ENCODE measurements at regions not wholly inside any gene's neighbourhood (a gene's known extent, or its start where the extent isn't known, plus 50 kb on each side); places are given as distances from the start of the nearest gene placed in this dataset.

DNA sequence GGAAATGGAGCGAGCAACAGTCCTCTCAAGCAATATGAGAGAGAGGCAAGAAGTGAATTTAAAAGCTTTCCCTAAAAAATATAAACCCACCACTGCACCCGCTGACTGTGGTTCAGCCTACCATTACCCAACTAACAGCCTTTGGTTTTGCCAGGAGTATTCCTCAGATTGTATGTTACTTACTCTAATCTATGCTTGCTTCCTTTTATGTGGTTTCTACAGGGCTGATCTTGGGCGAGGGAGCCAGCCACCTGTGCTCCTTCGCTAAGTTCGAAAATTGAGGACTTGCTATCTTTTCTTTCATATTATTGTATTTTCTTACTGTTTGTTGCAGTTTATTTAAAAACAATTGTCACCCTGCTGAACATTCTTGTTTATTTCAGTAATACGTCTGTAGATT lies 101.1 kb downstream of the DDX53 start:
- Histone ChIP-seq H3K27ac (ENCODE audit: poor library complexity, severe bottlenecking) (no peak overlapping the region), H3K9me3 (ENCODE audit: severe bottlenecking) (no peaks in the 10 kb centered on the region), H3K36me3 (ENCODE audit: low read depth) (no peaks in the 10 kb centered on the region), H3K4me1 (ENCODE audit: insufficient read depth, poor library complexity, severe bottlenecking) (no peaks in the 10 kb centered on the region), H3K4me3 (ENCODE audit: severe bottlenecking) (no peak overlapping the region), H3K27me3 (ENCODE audit: insufficient read depth, poor library complexity, severe bottlenecking) (no peaks in the 10 kb centered on the region)
- ATAC-seq (ENCODE audit: low read depth) = no peak
- TF ChIP-seq, protein P1, sequence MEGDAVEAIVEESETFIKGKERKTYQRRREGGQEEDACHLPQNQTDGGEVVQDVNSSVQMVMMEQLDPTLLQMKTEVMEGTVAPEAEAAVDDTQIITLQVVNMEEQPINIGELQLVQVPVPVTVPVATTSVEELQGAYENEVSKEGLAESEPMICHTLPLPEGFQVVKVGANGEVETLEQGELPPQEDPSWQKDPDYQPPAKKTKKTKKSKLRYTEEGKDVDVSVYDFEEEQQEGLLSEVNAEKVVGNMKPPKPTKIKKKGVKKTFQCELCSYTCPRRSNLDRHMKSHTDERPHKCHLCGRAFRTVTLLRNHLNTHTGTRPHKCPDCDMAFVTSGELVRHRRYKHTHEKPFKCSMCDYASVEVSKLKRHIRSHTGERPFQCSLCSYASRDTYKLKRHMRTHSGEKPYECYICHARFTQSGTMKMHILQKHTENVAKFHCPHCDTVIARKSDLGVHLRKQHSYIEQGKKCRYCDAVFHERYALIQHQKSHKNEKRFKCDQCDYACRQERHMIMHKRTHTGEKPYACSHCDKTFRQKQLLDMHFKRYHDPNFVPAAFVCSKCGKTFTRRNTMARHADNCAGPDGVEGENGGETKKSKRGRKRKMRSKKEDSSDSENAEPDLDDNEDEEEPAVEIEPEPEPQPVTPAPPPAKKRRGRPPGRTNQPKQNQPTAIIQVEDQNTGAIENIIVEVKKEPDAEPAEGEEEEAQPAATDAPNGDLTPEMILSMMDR (IDR thresholded peaks at IDR 0.05; ENCODE audit: poor library complexity, severe bottlenecking) = no peak
- DNase-seq (ENCODE audit: low spot score) = no peak

DNA sequence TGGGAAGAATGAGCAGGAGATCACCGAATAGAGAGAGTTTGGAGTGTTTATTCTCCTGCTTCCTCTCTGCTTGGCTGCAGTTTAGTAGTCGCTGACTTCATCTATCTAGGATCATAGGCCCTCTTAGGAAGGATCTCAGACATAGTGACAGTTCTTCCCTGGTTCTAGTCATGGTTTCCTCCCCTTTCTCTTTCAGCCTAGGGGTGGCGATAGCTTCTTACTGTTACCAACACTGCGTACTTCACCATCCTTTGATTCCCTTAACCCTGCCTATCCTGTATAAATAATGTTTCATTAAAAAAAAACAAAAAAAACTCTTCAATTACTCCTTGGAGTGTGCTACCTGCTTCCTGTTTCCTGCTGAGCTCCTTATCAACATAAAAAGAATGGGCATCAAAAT lies 103.8 kb downstream of the DDX53 start:
- DNase-seq (ENCODE audit: low spot score) = no peak
- H3K4me1 ChIP-seq (ENCODE audit: insufficient read depth, poor library complexity, severe bottlenecking) = no peaks in the 10 kb centered on the region
- ATAC-seq (ENCODE audit: low read depth) = no peak
- H3K27me3 ChIP-seq (ENCODE audit: insufficient read depth, poor library complexity, severe bottlenecking) = no peaks in the 10 kb centered on the region
- H3K27ac ChIP-seq (ENCODE audit: poor library complexity, severe bottlenecking) = no peak overlapping the region
- no peak overlapping the region for H3K4me3 ChIP-seq (ENCODE audit: severe bottlenecking)
- H3K9me3 ChIP-seq (ENCODE audit: severe bottlenecking) = no peaks in the 10 kb centered on the region
- no peaks in the 10 kb centered on the region for H3K36me3 ChIP-seq (ENCODE audit: low read depth)
- TF ChIP-seq, protein P1 (IDR thresholded peaks at IDR 0.05; ENCODE audit: poor library complexity, severe bottlenecking) = no peak

DNA sequence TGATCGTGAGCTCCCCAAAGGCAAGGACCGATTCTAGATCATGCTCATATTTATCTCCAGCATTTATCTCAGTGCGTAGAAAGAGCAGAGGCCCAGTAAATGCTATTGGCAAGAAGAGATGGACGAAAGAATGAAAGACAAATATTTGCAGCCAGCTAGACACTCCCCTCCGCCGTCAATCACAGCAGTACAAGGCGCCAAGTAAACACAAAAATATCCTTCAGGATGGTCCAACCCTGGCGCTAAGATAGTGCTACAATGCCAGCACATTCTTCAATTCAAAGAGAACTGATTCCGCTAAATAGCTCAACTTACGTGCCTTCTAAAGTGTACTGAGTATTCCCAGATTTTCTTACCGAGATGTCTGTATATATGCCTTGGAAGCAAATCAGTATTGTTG lies 114.5 kb downstream of the DDX53 start:
- TF ChIP-seq, protein P1 (IDR thresholded peaks at IDR 0.05; ENCODE audit: poor library complexity, severe bottlenecking) = no peak
- no peaks in the 10 kb centered on the region for H3K36me3 ChIP-seq (ENCODE audit: low read depth)
- no peak for DNase-seq (ENCODE audit: low spot score)
- ATAC-seq (ENCODE audit: low read depth) = no peak
- H3K27me3 ChIP-seq (ENCODE audit: insufficient read depth, poor library complexity, severe bottlenecking) = no peaks in the 10 kb centered on the region
- no peak overlapping the region for H3K27ac ChIP-seq (ENCODE audit: poor library complexity, severe bottlenecking)
- no peaks in the 10 kb centered on the region for H3K4me1 ChIP-seq (ENCODE audit: insufficient read depth, poor library complexity, severe bottlenecking)
- no peaks in the 10 kb centered on the region for H3K9me3 ChIP-seq (ENCODE audit: severe bottlenecking)
- no peak overlapping the region for H3K4me3 ChIP-seq (ENCODE audit: severe bottlenecking)

DNA sequence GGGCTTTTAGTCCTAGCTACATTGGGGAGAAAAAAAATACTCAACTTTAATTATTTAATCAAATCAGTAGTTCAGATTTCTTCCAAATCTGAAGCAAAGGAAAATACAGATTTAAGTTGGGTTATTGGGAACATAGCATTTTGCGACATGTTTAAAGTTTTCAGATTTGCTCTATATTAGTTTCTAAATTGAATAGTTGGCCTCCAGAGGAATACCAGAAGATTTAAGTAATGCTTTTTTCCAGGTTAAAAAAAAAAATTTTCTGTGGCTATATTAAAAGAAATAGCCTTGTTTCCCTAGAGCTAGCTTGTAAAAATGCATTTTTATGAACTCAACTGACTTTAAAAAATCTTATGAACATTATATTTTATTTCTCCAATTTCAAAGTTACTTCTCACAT lies 115.9 kb downstream of the DDX53 start:
- TF ChIP-seq, protein P1 (IDR thresholded peaks at IDR 0.05; ENCODE audit: poor library complexity, severe bottlenecking) = no peak
- no peak for DNase-seq (ENCODE audit: low spot score)
- H3K4me1 ChIP-seq (ENCODE audit: insufficient read depth, poor library complexity, severe bottlenecking) = no peaks in the 10 kb centered on the region

DNA sequence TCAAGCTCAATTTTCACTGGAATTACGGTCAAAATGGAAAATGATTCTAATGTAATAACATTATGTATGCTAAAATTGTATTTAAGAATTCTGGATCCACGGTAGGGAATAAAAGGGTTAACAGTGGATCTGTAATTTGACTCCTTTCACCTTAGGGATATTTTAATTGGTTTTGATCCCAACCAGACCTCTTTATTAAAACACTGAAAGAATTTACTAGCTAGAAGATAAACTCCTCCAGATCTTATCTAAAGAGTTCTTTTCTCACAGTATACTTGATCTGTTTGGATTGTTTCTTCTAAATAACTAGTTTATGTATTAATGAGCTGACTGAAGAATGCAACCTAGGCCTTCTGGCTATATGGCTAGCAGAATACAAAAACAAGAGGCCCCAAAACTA lies 118.4 kb downstream of the DDX53 start:
- no peaks in the 10 kb centered on the region for H3K4me1 ChIP-seq (ENCODE audit: insufficient read depth, poor library complexity, severe bottlenecking)
- H3K36me3 ChIP-seq (ENCODE audit: low read depth) = no peaks in the 10 kb centered on the region
- H3K27me3 ChIP-seq (ENCODE audit: insufficient read depth, poor library complexity, severe bottlenecking) = no peaks in the 10 kb centered on the region
- H3K27ac ChIP-seq (ENCODE audit: poor library complexity, severe bottlenecking) = no peak overlapping the region
- no peak for DNase-seq (ENCODE audit: low spot score)
- ATAC-seq (ENCODE audit: low read depth) = no peak
- TF ChIP-seq, protein P1 (IDR thresholded peaks at IDR 0.05; ENCODE audit: poor library complexity, severe bottlenecking) = no peak
- H3K9me3 ChIP-seq (ENCODE audit: severe bottlenecking) = no peaks in the 10 kb centered on the region
- H3K4me3 ChIP-seq (ENCODE audit: severe bottlenecking) = no peak overlapping the region

More for the DNA sequence above, 115.9 kb downstream of the DDX53 start:
- ATAC-seq (ENCODE audit: low read depth) = no peak
- no peaks in the 10 kb centered on the region for H3K27me3 ChIP-seq (ENCODE audit: insufficient read depth, poor library complexity, severe bottlenecking)
- no peaks in the 10 kb centered on the region for H3K36me3 ChIP-seq (ENCODE audit: low read depth)
- no peak overlapping the region for H3K4me3 ChIP-seq (ENCODE audit: severe bottlenecking)
- H3K9me3 ChIP-seq (ENCODE audit: severe bottlenecking) = no peaks in the 10 kb centered on the region
- no peak overlapping the region for H3K27ac ChIP-seq (ENCODE audit: poor library complexity, severe bottlenecking)

All from RWPE2 (cell line).